Endothelial cell of umbilical vein (primary cell): ENCODE measurements at regions not wholly inside any gene's neighbourhood (a gene's known extent, or its start where the extent isn't known, plus 50 kb on each side); places are given as distances from the start of the nearest gene placed in this dataset.

Experiments used
- BruUV-seq: library from RNA; stranded (reverse); fragments of 400-500 nt; replicated peaks from 2 replicates; lab custom pipeline; 2021; lab: Mats Ljungman, UMichigan
- CTCF ChIA-PET: fragments of 300-600, 350-600 bp; sonication (Branson Sonifier 250); formaldehyde crosslinking; loops from one replicate; lab custom pipeline; 2021; ENCODE audit warnings: antibody characterized with exemption, inconsistent platforms; lab: Charles Lee
- POLR2A ChIA-PET: fragments of 300-600, 350-600 bp; sonication (Branson Sonifier 250); formaldehyde crosslinking; loops from one replicate; lab custom pipeline; 2021; ENCODE audit warnings: antibody characterized with exemption, inconsistent platforms; lab: Charles Lee
- DNase-seq: peaks from one replicate; pipeline ENCODE4 v3.0.0-alpha.2; 2011; ENCODE audit warnings: low read depth, low spot score
- FAIRE-seq: peaks from 2 replicates; lab custom pipeline; 2011; peaks lifted over from hg19 to GRCh38; lab: Jason Lieb, UNC
- H2AFZ ChIP-seq: 2 replicates; pipeline ENCODE4 v1.6.0; 2012; ENCODE audit warnings: low read depth, low read length, control low read depth, inconsistent platforms
- H3K27ac ChIP-seq: 2 replicates; pipeline ENCODE4 v1.5.1; 2011; ENCODE audit warnings: low read depth, mild to moderate bottlenecking, control low read depth, low read length, moderate library complexity; ENCODE audit not compliant: insufficient read depth
- H3K27me3 ChIP-seq, 2 experiments: 2 replicates each; pipeline versions ENCODE4 v1.6.0 to v1.6.1; 2011; ENCODE audit warnings: low read length in 2 of 2, mixed read lengths in 1 of 2; ENCODE audit not compliant: control insufficient read depth in 2 of 2, insufficient read depth in 2 of 2
- H3K36me3 ChIP-seq, 2 experiments: 2 replicates in 1 of 2; 3 replicates in 1 of 2; pipeline ENCODE4 v1.5.1; 2011; ENCODE audit warnings: low read length in 2 of 2, mild to moderate bottlenecking in 1 of 2, moderate library complexity in 1 of 2; ENCODE audit not compliant: control insufficient read depth in 2 of 2, insufficient read depth in 2 of 2; ENCODE audit errors: extremely low read depth in 1 of 2
- H3K4me1 ChIP-seq: 3 replicates; pipeline ENCODE4 v1.5.1; 2011; ENCODE audit warnings: mild to moderate bottlenecking, low read length; ENCODE audit not compliant: control insufficient read depth, insufficient read depth; ENCODE audit errors: extremely low read depth
- H3K4me2 ChIP-seq: 2 replicates; pipeline ENCODE4 v1.6.1; 2011; ENCODE audit warnings: low read length, control low read depth, mixed read lengths; ENCODE audit not compliant: insufficient read depth
- H3K4me3 ChIP-seq, 3 experiments: fragments of 200-600 bp in 1 of 3; sonication (generic), shearing (Covaris generic) in 1 of 3; replicated peaks in 1 of 3; 2 replicates each; pipeline ENCODE4 v1.5.1; 2011 to 2016; ENCODE audit warnings: control low read depth in 3 of 3, low read length in 3 of 3, mild to moderate bottlenecking in 2 of 3, inconsistent platforms in 1 of 3, low read depth in 1 of 3, moderate library complexity in 1 of 3; ENCODE audit not compliant: insufficient read depth in 1 of 3
- H3K79me2 ChIP-seq: 2 replicates; pipeline ENCODE4 v1.6.0; 2012; ENCODE audit warnings: low read length, inconsistent platforms; ENCODE audit not compliant: control insufficient read depth, insufficient read depth
- H3K9ac ChIP-seq: replicated peaks from 2 replicates; pipeline ENCODE3; 2011; ENCODE audit warnings: low read length, control low read depth; ENCODE audit not compliant: insufficient read depth; ENCODE audit errors: extremely low read depth
- H3K9me1 ChIP-seq: replicated peaks from 3 replicates; pipeline ENCODE4 v1.6.0; 2011; ENCODE audit warnings: mild to moderate bottlenecking, low read length; ENCODE audit not compliant: control insufficient read depth, insufficient read depth; ENCODE audit errors: extremely low read depth
- H3K9me3 ChIP-seq: replicated peaks from 2 replicates; pipeline ENCODE4 v1.5.1; 2012; ENCODE audit warnings: low read length, inconsistent platforms; ENCODE audit not compliant: control insufficient read depth, insufficient read depth
- H4K20me1 ChIP-seq: replicated peaks from 2 replicates; pipeline ENCODE3; 2011; ENCODE audit warnings: mild to moderate bottlenecking, low read length; ENCODE audit not compliant: control insufficient read depth, insufficient read depth; ENCODE audit errors: extremely low read depth
- EZH2 ChIP-seq: IDR thresholded peaks from 2 replicates; pipeline ENCODE4 v1.6.1; 2012; ENCODE audit warnings: borderline replicate concordance, low read depth, mild to moderate bottlenecking, moderate library complexity, low read length, inconsistent platforms; ENCODE audit not compliant: severe bottlenecking
- FOS ChIP-seq: IDR thresholded peaks from 2 replicates; pipeline ENCODE4 v1.6.1; 2011; ENCODE audit warnings: mild to moderate bottlenecking, low read length, moderate library complexity, borderline replicate concordance; ENCODE audit not compliant: insufficient read depth
- GATA2 ChIP-seq: IDR thresholded peaks from 2 replicates; pipeline ENCODE4 v1.7.0; 2011; ENCODE audit warnings: low read depth, mild to moderate bottlenecking, moderate library complexity, mixed read lengths, low read length; ENCODE audit not compliant: insufficient read length, insufficient read depth
- JUN ChIP-seq: IDR thresholded peaks from 2 replicates; pipeline ENCODE4 v1.6.1; 2011; ENCODE audit warnings: borderline replicate concordance, low read depth; ENCODE audit not compliant: insufficient read length, insufficient read depth
- MYC ChIP-seq: IDR thresholded peaks from one replicate; pipeline ENCODE4 v1.6.1; 2011; ENCODE audit warnings: mild to moderate bottlenecking, low read depth, low read length
- POLR2A ChIP-seq: IDR thresholded peaks from 2 replicates; pipeline ENCODE4 v1.6.1; 2012; ENCODE audit warnings: low read depth, mild to moderate bottlenecking, control low read depth, low read length
- POLR2AphosphoS5 ChIP-seq: IDR thresholded peaks from 2 replicates; pipeline ENCODE4 v1.6.1; 2012; ENCODE audit warnings: low read depth, mild to moderate bottlenecking, control low read depth, low read length, moderate library complexity; ENCODE audit not compliant: insufficient read depth
- dilution Hi-C: fragments of 300-500 bp; cut with MboI; formaldehyde crosslinking; loops from one replicate; pipeline ENCODE4 v1.15.0; 2019; ENCODE audit warnings: low sequenced_read_pairs; ENCODE audit not compliant: extremely low pct_ligation_motif_present
- intact Hi-C: fragments of 100-400 bp; cut with micrococcal nuclease; formaldehyde crosslinking; loops from one replicate; pipeline ENCODE4 v1.10.0; 2022
- TF ChIP-seq, protein P1 (sequence below), 2 donors: IDR thresholded peaks; 1 replicate in 1 of 2; 2 replicates in 1 of 2; pipeline ENCODE4 v1.5.1; 2011; ENCODE audit warnings: low read length in 2 of 2, mild to moderate bottlenecking in 2 of 2, moderate library complexity in 2 of 2, control low read depth in 1 of 2, inconsistent platforms in 1 of 2, low read depth in 1 of 2; ENCODE audit not compliant: insufficient read depth in 1 of 2; ENCODE audit errors: extremely low read depth in 1 of 2
- TF ChIP-seq, protein P2 (sequence below): IDR thresholded peaks from 2 replicates; pipeline ENCODE4 v1.6.1; 2011; ENCODE audit not compliant: insufficient read depth, insufficient read length

DNA sequence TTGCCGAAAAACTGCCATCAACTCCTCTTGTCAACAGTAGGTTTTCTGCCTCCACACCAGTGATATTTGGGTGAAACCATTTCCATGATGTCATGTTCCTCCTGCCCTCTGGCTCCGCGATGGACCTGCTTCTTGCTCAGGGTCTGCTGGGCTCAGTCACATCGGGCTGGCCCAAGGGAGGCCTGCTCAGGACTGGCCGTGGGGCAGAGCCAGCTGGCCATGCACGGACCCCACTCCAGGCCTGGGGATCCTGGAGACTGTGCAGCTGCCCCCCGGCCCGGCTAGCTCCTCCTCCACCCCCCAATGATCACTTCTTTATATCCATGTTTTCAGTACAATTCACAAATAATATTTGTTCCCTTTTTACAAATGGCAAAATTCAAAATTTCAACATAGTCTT is 270.3 kb upstream of the CCDC54 start:
- TF ChIP-seq POLR2A (no peak), POLR2AphosphoS5 (no peak), EZH2 (no peak), GATA2 (no peak), FOS (no peak), MYC (no peak), JUN (no peak)
- TF ChIP-seq, protein P1, sequence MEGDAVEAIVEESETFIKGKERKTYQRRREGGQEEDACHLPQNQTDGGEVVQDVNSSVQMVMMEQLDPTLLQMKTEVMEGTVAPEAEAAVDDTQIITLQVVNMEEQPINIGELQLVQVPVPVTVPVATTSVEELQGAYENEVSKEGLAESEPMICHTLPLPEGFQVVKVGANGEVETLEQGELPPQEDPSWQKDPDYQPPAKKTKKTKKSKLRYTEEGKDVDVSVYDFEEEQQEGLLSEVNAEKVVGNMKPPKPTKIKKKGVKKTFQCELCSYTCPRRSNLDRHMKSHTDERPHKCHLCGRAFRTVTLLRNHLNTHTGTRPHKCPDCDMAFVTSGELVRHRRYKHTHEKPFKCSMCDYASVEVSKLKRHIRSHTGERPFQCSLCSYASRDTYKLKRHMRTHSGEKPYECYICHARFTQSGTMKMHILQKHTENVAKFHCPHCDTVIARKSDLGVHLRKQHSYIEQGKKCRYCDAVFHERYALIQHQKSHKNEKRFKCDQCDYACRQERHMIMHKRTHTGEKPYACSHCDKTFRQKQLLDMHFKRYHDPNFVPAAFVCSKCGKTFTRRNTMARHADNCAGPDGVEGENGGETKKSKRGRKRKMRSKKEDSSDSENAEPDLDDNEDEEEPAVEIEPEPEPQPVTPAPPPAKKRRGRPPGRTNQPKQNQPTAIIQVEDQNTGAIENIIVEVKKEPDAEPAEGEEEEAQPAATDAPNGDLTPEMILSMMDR (IDR thresholded peaks at IDR 0.05; ENCODE audit: extremely low read depth in 1 of 2, insufficient read depth in 1 of 2, low read depth in 1 of 2, low read length in 2 of 2), result no peak
- TF ChIP-seq, protein P2, sequence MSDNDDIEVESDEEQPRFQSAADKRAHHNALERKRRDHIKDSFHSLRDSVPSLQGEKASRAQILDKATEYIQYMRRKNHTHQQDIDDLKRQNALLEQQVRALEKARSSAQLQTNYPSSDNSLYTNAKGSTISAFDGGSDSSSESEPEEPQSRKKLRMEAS, result no peak
- intact Hi-C loops, result no loop called here
- Histone ChIP-seq H3K4me1 (no peaks in the 10 kb centered on the region), H3K79me2 (no peaks in the 10 kb centered on the region), H2AFZ (no peak overlapping the region), H3K9ac (no peak overlapping the region), H3K9me3 (no peaks in the 10 kb centered on the region), H3K4me3 (no peak overlapping the region), H4K20me1 (no peaks in the 10 kb centered on the region), H3K36me3 (no peaks in the 10 kb centered on the region), H3K27ac (no peak overlapping the region), H3K4me2 (no peak overlapping the region), H3K27me3 (no peaks in the 10 kb centered on the region), H3K9me1 (no peaks in the 10 kb centered on the region)
- CTCF ChIA-PET, result interaction anchor here (1.3 kb wide), 1 partner anchor 11 kb away, joined by 3 read pairs; no protein-coding TSS in a partner anchor
- FAIRE-seq (no peak), DNase-seq (no peak)
- POLR2A ChIA-PET, result no interaction called here
- dilution Hi-C loops, result no loop called here
- BruUV-seq, result no TSS peak
